Retinal pigment epithelial cell (primary cell): ENCODE measurements at regions not wholly inside any gene's neighbourhood (a gene's known extent, or its start where the extent isn't known, plus 50 kb on each side); places are given as distances from the start of the nearest gene placed in this dataset.

Source experiments
- DNase-seq: peaks from one replicate; pipeline ENCODE4 v3.0.0-alpha.2; 2010; ENCODE audit warnings: low read depth
- H3K4me3 ChIP-seq: 2 replicates; pipeline ENCODE4 v1.5.1; 2011; ENCODE audit warnings: mild to moderate bottlenecking, low read length, control low read depth, moderate library complexity
- TF ChIP-seq, protein P1 (sequence below): conservative IDR thresholded peaks from 2 replicates; pipeline ENCODE4 v1.5.1; 2011; ENCODE audit warnings: low read depth, low read length, control low read depth, inconsistent platforms

DNA sequence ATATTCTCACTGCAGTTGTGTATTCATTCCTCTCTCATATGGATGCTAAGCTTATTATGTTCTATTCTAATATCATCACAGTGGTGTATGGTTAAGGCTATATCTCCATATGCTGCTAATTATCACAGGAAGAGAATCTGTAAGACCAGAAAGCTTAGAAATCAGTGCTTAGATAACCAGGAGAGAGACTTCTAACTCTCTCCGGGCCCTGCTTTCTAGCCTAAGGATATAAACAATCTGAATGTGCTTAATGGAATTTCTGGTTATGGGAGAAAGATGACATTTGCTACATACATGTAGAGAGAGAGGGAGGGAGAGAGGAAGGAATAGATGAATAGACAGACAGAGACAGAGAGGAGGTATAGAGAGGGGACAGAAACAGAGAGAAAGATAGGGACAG is 1231.3 kb downstream of the EPHA7 start:
- TF ChIP-seq, protein P1, sequence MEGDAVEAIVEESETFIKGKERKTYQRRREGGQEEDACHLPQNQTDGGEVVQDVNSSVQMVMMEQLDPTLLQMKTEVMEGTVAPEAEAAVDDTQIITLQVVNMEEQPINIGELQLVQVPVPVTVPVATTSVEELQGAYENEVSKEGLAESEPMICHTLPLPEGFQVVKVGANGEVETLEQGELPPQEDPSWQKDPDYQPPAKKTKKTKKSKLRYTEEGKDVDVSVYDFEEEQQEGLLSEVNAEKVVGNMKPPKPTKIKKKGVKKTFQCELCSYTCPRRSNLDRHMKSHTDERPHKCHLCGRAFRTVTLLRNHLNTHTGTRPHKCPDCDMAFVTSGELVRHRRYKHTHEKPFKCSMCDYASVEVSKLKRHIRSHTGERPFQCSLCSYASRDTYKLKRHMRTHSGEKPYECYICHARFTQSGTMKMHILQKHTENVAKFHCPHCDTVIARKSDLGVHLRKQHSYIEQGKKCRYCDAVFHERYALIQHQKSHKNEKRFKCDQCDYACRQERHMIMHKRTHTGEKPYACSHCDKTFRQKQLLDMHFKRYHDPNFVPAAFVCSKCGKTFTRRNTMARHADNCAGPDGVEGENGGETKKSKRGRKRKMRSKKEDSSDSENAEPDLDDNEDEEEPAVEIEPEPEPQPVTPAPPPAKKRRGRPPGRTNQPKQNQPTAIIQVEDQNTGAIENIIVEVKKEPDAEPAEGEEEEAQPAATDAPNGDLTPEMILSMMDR, result no peak
- no peak overlapping the region for H3K4me3 ChIP-seq
- DNase-seq, result no peak

DNA sequence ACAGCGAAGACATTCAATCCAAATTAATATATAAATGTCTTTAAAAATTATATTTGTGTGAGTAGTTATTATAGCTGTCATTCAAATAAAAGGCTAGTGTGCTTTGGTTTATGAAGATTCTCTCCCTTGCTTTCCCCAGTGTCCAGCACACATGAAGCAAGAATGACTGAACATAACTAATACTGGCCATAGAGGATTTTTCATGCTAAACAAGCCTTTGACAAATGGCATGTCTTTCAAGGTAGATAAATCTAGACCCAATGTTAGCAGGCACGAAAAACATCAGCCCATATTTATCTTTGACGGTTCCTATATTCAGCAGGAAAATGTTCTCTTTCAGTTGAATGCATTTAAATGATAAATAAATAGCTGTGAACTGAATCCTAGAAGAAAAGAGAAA is 1234.4 kb downstream of the EPHA7 start:
- TF ChIP-seq, protein P1, result no peak
- no peak for DNase-seq
- H3K4me3 ChIP-seq, result no peak overlapping the region

DNA sequence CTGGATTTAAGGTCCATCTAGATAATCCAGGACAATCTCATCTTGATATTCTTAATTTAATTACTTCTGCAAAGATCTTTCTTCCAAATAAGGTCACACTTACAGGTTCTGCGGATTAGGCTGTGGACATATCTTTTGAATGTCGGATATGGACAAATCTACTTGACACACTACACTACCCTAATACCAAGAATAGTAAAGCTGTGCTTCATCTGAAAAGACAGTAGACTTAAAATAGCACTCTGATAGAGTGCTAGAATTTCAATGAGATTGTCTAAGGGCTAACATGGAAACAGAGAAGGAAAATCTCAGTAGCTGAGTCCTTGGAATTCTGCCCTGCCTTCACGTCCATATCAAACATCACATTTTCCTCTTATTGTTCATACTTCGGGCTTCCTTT is 1238.0 kb downstream of the EPHA7 start:
- no peak for DNase-seq
- H3K4me3 ChIP-seq, result no peak overlapping the region
- TF ChIP-seq, protein P1, result no peak

DNA sequence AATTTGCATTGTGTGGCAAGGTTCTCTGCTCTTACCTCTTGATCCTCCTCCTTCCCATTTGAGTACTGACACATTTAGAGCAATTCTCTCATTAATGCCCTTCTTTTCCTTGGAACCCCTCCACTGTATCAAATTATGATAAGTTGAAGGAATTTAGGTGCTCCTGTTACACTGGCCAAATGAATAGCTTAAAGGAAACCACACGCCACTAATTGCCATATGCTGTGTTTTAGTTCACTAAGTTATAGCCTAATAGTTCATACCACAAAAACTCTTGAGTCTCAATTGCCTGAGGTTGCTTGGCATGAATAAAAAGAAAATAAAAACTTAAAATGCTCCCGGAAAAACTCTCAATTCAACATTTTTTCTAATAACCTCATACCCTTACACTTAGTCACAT is 1239.3 kb downstream of the EPHA7 start:
- no peak overlapping the region for H3K4me3 ChIP-seq
- DNase-seq, result peak; percentile 12
- TF ChIP-seq, protein P1, result no peak

DNA sequence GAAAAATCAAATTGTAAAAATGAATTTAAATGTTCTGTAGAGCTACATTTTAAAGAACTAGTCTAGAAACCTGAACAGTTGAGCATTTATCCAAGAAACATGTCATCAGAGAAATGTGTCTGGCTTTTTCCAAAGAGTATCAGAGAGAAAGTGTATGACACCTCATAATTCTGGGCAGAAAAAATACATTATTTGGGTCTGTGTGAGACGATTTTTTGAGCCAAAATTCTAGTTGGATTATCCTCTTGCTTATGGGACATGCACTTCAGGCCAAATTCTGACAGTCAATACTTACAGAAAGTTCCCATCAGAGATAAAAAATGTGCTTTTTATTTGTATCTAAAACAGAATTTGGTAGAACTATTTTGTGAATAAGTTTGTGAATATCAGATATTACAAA is 1242.7 kb downstream of the EPHA7 start:
- no peak overlapping the region for H3K4me3 ChIP-seq
- DNase-seq, result no peak
- TF ChIP-seq, protein P1, result no peak

DNA sequence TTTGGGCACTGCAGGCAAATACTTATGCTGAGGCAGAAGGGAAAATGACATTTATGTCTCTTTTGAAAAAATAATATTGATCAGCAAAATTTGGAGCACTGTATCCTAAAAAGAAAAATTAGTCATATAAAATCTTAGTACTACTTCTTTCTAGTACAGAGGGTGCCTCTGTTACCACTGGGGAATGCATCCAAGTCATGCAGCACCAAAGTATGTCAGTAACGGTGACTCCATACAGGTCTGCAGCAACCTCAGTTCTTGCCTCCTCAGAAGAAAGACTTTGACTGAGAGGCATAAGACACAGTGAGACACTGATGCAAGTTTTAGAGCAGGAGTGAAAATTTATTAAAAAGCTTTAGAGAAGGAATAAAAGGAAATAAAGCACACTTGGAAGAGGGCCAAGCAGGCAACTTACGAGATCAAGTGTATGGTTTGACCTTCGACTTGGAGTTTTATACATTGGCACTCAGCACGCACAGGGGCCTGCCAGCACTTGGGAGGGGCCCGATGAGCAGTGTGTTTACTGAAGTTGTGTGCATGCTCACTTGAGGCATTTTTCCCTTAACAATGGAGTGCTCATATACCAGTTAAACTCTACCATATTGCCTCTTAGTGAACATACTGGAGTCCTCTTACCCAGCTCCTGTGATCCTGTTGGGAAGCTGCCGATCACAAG is 1244.8 kb downstream of the EPHA7 start:
- TF ChIP-seq, protein P1, result no peak
- DNase-seq, result peak; percentile 43
- no peak overlapping the region for H3K4me3 ChIP-seq

DNA sequence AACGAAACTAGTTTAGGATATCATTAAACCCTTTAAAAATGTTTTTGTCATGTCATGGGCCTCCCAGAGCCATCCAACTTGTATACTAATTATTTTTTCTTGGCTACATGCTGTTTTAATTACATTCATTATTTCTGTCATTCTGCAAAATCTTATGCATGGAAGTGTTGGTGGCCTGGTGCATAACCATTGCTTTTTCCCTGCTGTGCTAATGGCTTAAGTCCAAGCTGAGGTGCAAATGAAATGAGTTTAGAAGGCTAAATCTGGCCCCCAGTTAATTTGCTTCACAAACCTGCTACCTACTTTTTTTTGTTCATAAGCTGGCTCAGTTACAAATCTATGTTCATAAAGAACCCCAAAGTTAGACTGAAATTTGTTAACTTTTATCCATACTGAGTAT is 1249.9 kb downstream of the EPHA7 start:
- DNase-seq, result no peak
- no peak overlapping the region for H3K4me3 ChIP-seq
- TF ChIP-seq, protein P1, result no peak
